ENCODE measurements at regions not wholly inside any gene's neighbourhood (a gene's known extent, or its start where the extent isn't known, plus 50 kb on each side); places are given as distances from the start of the nearest gene placed in this dataset.

GRCh38 chr4:111450867-111451266 is 694.4 kb upstream of the FAM241A start:
- Mint-ChIP-seq H3K9me3 (no peaks in the 10 kb centered on the region), H3K4me1 (ENCODE audit: unreplicated experiment) (no peaks in the 10 kb centered on the region), H3K4me3 (no peak overlapping the region), H3K27ac (no peak overlapping the region), H3K27me3 (no peaks in the 10 kb centered on the region), H3K36me3 (no peaks in the 10 kb centered on the region)
- no peak for DNase-seq (ENCODE audit: extremely low spot score, unreplicated experiment)
- TF ChIP-seq CTCF (conservative IDR thresholded peaks at IDR 0.05) = no peak

DNA sequence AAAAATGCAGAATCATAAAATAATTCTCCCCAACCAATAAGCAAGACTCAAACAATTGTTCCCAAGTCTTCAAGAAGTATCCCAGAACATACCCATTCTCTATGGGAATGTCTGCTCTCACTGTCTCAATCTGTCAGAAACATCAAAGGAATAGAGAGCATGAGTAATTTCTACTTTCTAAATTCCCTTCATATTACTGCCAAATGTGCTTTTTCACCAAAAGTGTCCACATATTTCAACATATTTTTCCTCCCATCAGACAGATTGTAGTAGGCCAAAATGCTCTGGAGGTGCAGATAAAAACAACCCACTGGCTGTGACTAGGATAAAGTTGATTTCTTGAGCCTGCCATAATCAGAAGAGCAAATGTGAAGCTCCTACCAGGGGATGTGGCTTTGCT is 692.0 kb upstream of the FAM241A start:
- Mint-ChIP-seq H3K36me3 (no peaks in the 10 kb centered on the region), H3K4me3 (no peak overlapping the region), H3K27me3 (no peaks in the 10 kb centered on the region), H3K4me1 (ENCODE audit: unreplicated experiment) (no peaks in the 10 kb centered on the region), H3K27ac (no peak overlapping the region), H3K9me3 (no peaks in the 10 kb centered on the region)
- TF ChIP-seq CTCF (conservative IDR thresholded peaks at IDR 0.05) = no peak
- DNase-seq (ENCODE audit: extremely low spot score, unreplicated experiment) = no peak

GRCh38 chr4:111454961-111455360 is 690.3 kb upstream of the FAM241A start:
- no peaks in the 10 kb centered on the region for H3K27me3 Mint-ChIP-seq
- H3K4me3 Mint-ChIP-seq = no peak overlapping the region
- no peaks in the 10 kb centered on the region for H3K36me3 Mint-ChIP-seq
- no peak for DNase-seq (ENCODE audit: extremely low spot score, unreplicated experiment)
- no peaks in the 10 kb centered on the region for H3K4me1 Mint-ChIP-seq (ENCODE audit: unreplicated experiment)
- no peak for TF ChIP-seq CTCF (conservative IDR thresholded peaks at IDR 0.05)
- H3K9me3 Mint-ChIP-seq = no peaks in the 10 kb centered on the region
- no peak overlapping the region for H3K27ac Mint-ChIP-seq

- Mint-ChIP-seq H3K27ac (no peak overlapping the region), H3K27me3 (no peaks in the 10 kb centered on the region), H3K36me3 (no peaks in the 10 kb centered on the region), H3K4me1 (ENCODE audit: unreplicated experiment) (no peaks in the 10 kb centered on the region), H3K9me3 (peaks cover 4% of the 10 kb centered on the region), H3K4me3 (no peak overlapping the region)
- no peak for TF ChIP-seq CTCF (conservative IDR thresholded peaks at IDR 0.05)
- no peak for DNase-seq (ENCODE audit: extremely low spot score, unreplicated experiment)
Measured at GRCh38 chr4:111464251-111465045, 680.8 kb upstream of the FAM241A start.

GRCh38 chr4:111466811-111467604 is 678.2 kb upstream of the FAM241A start:
- Mint-ChIP-seq H3K9me3 (peaks cover 4% of the 10 kb centered on the region), H3K36me3 (no peaks in the 10 kb centered on the region), H3K27ac (no peak overlapping the region), H3K4me3 (no peak overlapping the region), H3K27me3 (no peaks in the 10 kb centered on the region), H3K4me1 (ENCODE audit: unreplicated experiment) (no peaks in the 10 kb centered on the region)
- TF ChIP-seq CTCF (conservative IDR thresholded peaks at IDR 0.05) = no peak
- DNase-seq (ENCODE audit: extremely low spot score, unreplicated experiment) = no peak

Data from type B pancreatic cell (in vitro differentiated cells).